ENCODE measurements at regions not wholly inside any gene's neighbourhood (a gene's known extent, or its start where the extent isn't known, plus 50 kb on each side); places are given as distances from the start of the nearest gene placed in this dataset.

DNA sequence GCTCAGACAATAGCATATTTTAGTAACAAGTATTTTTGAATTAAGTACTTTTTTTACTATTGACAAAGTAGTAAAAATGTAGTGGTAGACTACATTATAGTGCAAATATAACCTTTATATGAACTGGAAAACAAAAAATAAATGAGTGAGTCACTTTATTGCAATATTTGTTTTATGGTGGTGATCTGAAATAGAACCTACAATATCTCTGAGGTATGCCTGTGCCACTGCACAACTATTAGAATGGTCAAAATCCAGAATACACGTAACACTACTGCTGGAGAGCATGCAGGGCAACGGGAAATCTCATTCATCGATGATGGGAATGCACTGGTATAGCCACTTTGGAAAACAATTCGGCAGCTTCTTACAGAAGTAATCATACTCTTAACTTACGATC lies 349.0 kb upstream of the NCAM2 start:
- TF ChIP-seq, protein P1, sequence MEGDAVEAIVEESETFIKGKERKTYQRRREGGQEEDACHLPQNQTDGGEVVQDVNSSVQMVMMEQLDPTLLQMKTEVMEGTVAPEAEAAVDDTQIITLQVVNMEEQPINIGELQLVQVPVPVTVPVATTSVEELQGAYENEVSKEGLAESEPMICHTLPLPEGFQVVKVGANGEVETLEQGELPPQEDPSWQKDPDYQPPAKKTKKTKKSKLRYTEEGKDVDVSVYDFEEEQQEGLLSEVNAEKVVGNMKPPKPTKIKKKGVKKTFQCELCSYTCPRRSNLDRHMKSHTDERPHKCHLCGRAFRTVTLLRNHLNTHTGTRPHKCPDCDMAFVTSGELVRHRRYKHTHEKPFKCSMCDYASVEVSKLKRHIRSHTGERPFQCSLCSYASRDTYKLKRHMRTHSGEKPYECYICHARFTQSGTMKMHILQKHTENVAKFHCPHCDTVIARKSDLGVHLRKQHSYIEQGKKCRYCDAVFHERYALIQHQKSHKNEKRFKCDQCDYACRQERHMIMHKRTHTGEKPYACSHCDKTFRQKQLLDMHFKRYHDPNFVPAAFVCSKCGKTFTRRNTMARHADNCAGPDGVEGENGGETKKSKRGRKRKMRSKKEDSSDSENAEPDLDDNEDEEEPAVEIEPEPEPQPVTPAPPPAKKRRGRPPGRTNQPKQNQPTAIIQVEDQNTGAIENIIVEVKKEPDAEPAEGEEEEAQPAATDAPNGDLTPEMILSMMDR (IDR thresholded peaks at IDR 0.05; ENCODE audit: low read depth, low read length), result no peak
- Histone ChIP-seq H3K4me3 (ENCODE audit: low read depth, low read length) (no peak overlapping the region), H3K27me3 (ENCODE audit: control insufficient read depth, insufficient read depth, low read length) (no peaks in the 10 kb centered on the region), H3K27ac (ENCODE audit: low read depth, low read length) (no peak overlapping the region), H3K9me3 (ENCODE audit: control insufficient read depth, insufficient read depth, low read length) (peaks cover 20% of the 10 kb centered on the region)
- ChIA-PET POLR2A (no interaction called here), CTCF (interaction anchor here (0.6 kb wide), 1 partner anchor 168 kb away, joined by 9 read pairs; no protein-coding TSS in a partner anchor)
- DNase-seq (ENCODE audit: low read depth, low spot score), result no peak

DNA sequence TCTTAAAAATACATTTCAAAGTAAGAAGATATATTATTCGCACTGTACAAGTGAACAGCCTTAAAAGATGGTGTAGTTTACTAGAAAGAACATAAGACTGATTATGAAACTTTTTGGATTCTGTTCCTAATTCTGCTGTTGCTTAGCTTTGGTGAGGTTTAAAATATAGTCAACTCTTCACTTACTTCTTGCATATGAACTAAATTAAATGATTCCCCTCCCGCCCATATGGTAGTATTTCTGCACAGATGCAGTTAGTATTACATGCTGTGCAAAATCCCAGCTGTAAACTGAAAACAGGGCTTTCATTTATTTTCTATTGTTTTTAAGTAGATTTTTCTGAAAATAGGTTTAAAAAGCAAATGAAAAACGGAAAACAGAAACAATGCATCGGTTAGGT lies 345.4 kb upstream of the NCAM2 start:
- no peak for DNase-seq (ENCODE audit: low read depth, low spot score)
- POLR2A ChIA-PET, result no interaction called here
- H3K4me3 ChIP-seq (ENCODE audit: low read depth, low read length), result no peak overlapping the region
- no peaks in the 10 kb centered on the region for H3K27me3 ChIP-seq (ENCODE audit: control insufficient read depth, insufficient read depth, low read length)
- TF ChIP-seq, protein P1 (IDR thresholded peaks at IDR 0.05; ENCODE audit: low read depth, low read length), result no peak
- CTCF ChIA-PET, result no interaction called here
- H3K9me3 ChIP-seq (ENCODE audit: control insufficient read depth, insufficient read depth, low read length), result peaks cover 11% of the 10 kb centered on the region
- H3K27ac ChIP-seq (ENCODE audit: low read depth, low read length), result no peak overlapping the region

DNA sequence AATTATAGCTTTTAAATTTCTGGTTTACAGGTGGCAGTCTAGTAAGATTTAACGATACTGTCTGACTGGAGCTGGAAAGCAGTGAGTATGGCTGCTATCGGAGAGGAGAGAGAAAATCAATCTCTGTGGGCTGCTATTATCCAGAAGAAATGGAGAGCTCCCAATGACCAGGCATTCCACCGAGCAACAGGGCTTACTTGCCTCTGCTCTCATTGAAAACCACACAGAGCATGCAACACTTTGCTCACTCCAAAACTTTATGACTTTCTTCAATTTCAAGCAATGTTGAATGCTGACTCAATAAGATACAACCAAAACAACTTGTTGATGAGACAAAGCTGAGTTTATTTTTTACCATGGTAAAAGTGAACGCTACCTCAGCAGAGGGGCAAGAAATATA lies 337.0 kb upstream of the NCAM2 start:
- peaks cover 13% of the 10 kb centered on the region for H3K9me3 ChIP-seq (ENCODE audit: control insufficient read depth, insufficient read depth, low read length)
- DNase-seq (ENCODE audit: low read depth, low spot score), result no peak
- no peak overlapping the region for H3K4me3 ChIP-seq (ENCODE audit: low read depth, low read length)
- no peaks in the 10 kb centered on the region for H3K27me3 ChIP-seq (ENCODE audit: control insufficient read depth, insufficient read depth, low read length)
- POLR2A ChIA-PET, result no interaction called here
- CTCF ChIA-PET, result no interaction called here
- TF ChIP-seq, protein P1 (IDR thresholded peaks at IDR 0.05; ENCODE audit: low read depth, low read length), result no peak
- H3K27ac ChIP-seq (ENCODE audit: low read depth, low read length), result no peak overlapping the region

DNA sequence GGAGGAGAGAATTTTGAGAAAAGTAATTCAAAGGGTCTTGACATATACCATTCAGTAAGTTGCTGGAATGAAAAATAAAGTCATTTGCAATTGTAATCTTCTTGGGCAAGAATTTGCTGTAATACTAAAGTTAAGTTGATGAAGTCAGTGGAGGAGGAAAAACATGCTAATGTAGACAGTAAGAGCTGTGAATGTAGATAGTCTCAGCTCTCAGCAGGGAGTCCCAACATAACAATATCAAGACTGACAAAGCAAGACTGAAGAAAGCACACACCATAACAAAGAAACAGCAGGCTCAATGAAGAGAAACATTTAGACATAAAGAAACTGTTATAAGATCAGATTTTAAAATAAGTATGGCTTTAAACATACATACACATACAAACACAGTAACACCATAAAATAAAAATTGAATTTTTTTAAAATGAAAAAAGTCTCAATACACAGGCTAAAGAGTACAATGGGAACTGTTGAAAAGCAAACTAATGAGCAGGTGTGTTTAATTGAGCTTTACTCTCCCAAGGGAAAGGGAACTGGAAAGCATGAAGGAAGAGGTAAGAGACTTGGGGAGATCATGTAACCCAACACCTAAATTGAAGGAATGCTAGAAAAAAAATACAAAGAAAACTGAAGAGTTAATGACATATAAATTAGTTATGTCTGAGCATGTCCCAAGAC lies 336.3 kb upstream of the NCAM2 start:
- TF ChIP-seq, protein P1 (IDR thresholded peaks at IDR 0.05; ENCODE audit: low read depth, low read length), result no peak
- DNase-seq (ENCODE audit: low read depth, low spot score), result no peak
- H3K27me3 ChIP-seq (ENCODE audit: control insufficient read depth, insufficient read depth, low read length), result no peaks in the 10 kb centered on the region
- H3K27ac ChIP-seq (ENCODE audit: low read depth, low read length), result no peak overlapping the region
- POLR2A ChIA-PET, result no interaction called here
- H3K4me3 ChIP-seq (ENCODE audit: low read depth, low read length), result no peak overlapping the region
- CTCF ChIA-PET, result no interaction called here
- peaks cover 14% of the 10 kb centered on the region; the same call in 1 of the 2 replicates for H3K9me3 ChIP-seq (ENCODE audit: control insufficient read depth, insufficient read depth, low read length)

DNA sequence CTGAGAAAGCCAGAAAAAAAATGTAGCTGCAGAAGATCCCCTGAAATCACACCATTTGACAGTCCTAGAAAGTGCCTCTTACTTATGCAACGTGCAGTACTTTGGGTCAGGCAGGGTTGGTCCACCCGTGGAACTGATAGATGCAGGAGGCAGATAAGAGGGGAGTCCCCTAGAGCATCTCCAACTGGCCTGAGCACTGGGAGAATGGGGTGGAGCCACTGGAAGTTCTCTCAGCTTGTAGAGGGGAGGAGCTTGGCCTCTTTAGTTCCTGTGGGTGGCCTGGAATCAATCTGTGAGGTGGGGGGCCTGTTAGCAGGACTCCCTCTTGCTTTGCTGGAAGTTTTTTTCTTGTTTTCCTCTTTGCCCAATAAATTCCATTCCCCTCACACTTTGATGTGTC lies 335.7 kb upstream of the NCAM2 start:
- H3K27ac ChIP-seq (ENCODE audit: low read depth, low read length), result no peak overlapping the region
- DNase-seq (ENCODE audit: low read depth, low spot score), result no peak
- TF ChIP-seq, protein P1 (IDR thresholded peaks at IDR 0.05; ENCODE audit: low read depth, low read length), result no peak
- no peak overlapping the region for H3K4me3 ChIP-seq (ENCODE audit: low read depth, low read length)
- CTCF ChIA-PET, result no interaction called here
- H3K9me3 ChIP-seq (ENCODE audit: control insufficient read depth, insufficient read depth, low read length), result peaks cover 15% of the 10 kb centered on the region; the same call in 1 of the 2 replicates
- H3K27me3 ChIP-seq (ENCODE audit: control insufficient read depth, insufficient read depth, low read length), result no peaks in the 10 kb centered on the region
- POLR2A ChIA-PET, result no interaction called here

Measured in AG04450 (cell line).